ENCODE measurements at regions not wholly inside any gene's neighbourhood (a gene's known extent, or its start where the extent isn't known, plus 50 kb on each side); places are given as distances from the start of the nearest gene placed in this dataset.

DNA sequence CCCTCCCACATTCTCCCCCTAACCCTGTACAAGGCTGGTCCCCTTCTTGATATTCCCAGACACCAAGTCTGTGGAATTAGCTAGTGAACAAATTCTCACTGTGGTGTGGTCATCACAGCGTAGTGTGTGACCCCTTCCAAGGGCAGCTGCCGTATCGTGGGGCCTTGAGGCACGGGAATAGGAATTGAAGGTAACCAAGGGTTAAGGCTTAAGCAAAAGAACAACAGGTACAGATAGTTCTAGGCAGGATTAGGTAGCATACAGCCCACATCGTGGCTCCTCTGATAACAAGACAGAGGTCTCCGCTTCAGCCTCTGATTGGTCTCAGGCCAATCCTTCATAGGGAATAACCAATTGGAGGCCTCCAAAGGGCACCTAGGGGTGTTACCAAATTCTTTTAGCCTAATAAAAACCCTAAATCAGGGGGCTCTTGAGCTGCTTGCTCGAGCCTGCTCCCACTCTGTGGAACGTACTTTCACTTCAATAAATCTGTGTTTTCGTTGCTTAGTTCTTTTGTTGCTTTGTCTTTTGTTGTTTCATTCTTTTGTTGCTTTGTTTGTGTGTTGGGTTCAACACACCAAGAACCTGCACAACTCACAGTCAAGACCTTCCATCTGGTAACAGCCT, 64.7 kb downstream of the GPR6 start:
- whole genome bisulfite sequencing, 4 donors = 80 to 88% (median 83%) methylated on average over 9 of the region's 9 CpGs
- H3K4me3 ChIP-seq = no peak overlapping the region
- no peak for ATAC-seq
- DNase-seq = no peak
- H3K9me3 ChIP-seq = peaks cover 0 to 6% (median 0%) of the 10 kb centered on the region in 12 donors
- intact Hi-C loops (cut with DNase I) = loop anchor here in 5 of 10 donors (5.0 to 10.0 kb wide), 3 partner anchors 350 to 515 kb away; no protein-coding TSS in a partner anchor
- no peak overlapping the region for H3K27ac ChIP-seq
- no peaks in the 10 kb centered on the region for H3K36me3 ChIP-seq
- peaks cover 0 to 10% (median 0%) of the 10 kb centered on the region in 12 donors for H3K4me1 ChIP-seq
- no peaks in the 10 kb centered on the region for H3K27me3 ChIP-seq
- TF ChIP-seq, protein P1, sequence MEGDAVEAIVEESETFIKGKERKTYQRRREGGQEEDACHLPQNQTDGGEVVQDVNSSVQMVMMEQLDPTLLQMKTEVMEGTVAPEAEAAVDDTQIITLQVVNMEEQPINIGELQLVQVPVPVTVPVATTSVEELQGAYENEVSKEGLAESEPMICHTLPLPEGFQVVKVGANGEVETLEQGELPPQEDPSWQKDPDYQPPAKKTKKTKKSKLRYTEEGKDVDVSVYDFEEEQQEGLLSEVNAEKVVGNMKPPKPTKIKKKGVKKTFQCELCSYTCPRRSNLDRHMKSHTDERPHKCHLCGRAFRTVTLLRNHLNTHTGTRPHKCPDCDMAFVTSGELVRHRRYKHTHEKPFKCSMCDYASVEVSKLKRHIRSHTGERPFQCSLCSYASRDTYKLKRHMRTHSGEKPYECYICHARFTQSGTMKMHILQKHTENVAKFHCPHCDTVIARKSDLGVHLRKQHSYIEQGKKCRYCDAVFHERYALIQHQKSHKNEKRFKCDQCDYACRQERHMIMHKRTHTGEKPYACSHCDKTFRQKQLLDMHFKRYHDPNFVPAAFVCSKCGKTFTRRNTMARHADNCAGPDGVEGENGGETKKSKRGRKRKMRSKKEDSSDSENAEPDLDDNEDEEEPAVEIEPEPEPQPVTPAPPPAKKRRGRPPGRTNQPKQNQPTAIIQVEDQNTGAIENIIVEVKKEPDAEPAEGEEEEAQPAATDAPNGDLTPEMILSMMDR (IDR thresholded peaks at IDR 0.05) = no peak
- TF ChIP-seq POLR2A (IDR thresholded peaks at IDR 0.05) = no peak

DNA sequence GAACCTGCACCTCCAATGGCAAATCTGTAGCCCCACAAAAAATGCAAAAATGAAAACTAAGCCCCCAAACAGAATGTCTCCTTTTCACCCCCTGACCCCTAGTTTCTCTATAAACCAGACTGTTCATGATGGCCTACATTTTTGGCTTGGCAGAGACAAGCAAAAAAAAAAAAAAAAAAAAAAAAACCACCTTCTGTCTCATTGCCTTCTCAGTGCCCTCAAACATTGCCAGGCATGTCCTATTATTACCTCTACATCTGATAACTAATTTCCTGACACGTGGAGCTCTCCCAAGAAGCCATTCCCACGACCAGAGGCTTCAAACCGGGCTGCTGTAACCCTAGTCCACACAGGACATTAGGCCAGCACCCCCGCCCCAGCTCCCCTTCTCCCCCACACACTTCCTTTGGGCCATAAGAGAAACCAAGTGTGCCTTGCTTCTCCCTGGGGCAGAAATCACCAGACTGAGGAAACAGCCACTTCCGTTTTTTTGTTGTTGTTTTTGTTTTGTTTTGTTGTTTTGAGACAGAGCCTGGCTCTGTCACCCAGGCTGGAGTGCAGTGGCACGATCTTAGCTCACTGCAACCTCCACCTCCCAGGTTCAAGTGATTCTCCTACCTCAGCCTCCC, 65.4 kb downstream of the GPR6 start:
- H3K36me3 ChIP-seq = no peaks in the 10 kb centered on the region
- peaks cover 0 to 6% (median 0%) of the 10 kb centered on the region in 12 donors for H3K9me3 ChIP-seq
- 36 to 51% (median 45%) methylated on average over 6 of the region's 6 CpGs for WGBS, 4 donors
- H3K27ac ChIP-seq = no peak overlapping the region
- peaks cover 0 to 4% (median 0%) of the 10 kb centered on the region in 9 donors for H3K27me3 ChIP-seq
- peaks cover 0 to 10% (median 0%) of the 10 kb centered on the region in 12 donors for H3K4me1 ChIP-seq
- ATAC-seq (no peak), DNase-seq (no peak)
- no peak overlapping the region for H3K4me3 ChIP-seq
- intact Hi-C loops (cut with DNase I) = loop anchor here in 5 of 10 donors (5.0 to 10.0 kb wide), 3 partner anchors 349 to 516 kb away; no protein-coding TSS in a partner anchor
- TF ChIP-seq, protein P1 (IDR thresholded peaks at IDR 0.05) = no peak
- no peak for TF ChIP-seq POLR2A (IDR thresholded peaks at IDR 0.05)

DNA sequence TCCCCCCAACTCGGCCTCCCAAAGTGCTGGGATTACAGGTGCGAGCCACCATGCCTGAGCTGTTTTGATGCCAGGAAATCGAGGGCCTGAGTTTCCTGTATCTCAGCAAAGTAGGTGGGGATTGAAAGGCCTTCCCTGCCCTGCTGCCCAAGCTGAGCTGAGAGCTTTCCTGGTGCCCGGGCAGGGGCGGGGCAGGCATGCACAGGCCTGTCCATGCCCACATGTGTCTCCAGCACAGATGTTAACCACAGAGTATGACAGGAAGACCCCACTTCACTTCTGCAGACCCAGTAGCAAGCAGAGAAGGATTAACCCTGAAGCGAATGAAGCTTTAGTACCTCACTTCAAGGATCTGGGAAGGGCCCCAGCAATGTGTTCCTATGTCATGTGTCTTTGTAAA, 66.0 kb downstream of the GPR6 start:
- H3K36me3 ChIP-seq = no peaks in the 10 kb centered on the region
- peaks cover 0 to 6% (median 0%) of the 10 kb centered on the region in 12 donors for H3K9me3 ChIP-seq
- whole genome bisulfite sequencing, 4 donors = 69 to 83% (median 75%) methylated on average over 6 of the region's 6 CpGs
- DNase-seq = no peak
- no peak overlapping the region for H3K4me3 ChIP-seq
- TF ChIP-seq, protein P1 (IDR thresholded peaks at IDR 0.05) = no peak
- no peak for TF ChIP-seq POLR2A (IDR thresholded peaks at IDR 0.05)
- H3K27me3 ChIP-seq = peaks cover 0 to 9% (median 0%) of the 10 kb centered on the region in 9 donors
- intact Hi-C loops (cut with DNase I) = loop anchor here in 5 of 10 donors (5.0 to 10.0 kb wide), 3 partner anchors 348 to 517 kb away; no protein-coding TSS in a partner anchor
- no peak overlapping the region for H3K27ac ChIP-seq
- ATAC-seq = no peak
- peaks cover 0 to 8% (median 0%) of the 10 kb centered on the region in 12 donors for H3K4me1 ChIP-seq

DNA sequence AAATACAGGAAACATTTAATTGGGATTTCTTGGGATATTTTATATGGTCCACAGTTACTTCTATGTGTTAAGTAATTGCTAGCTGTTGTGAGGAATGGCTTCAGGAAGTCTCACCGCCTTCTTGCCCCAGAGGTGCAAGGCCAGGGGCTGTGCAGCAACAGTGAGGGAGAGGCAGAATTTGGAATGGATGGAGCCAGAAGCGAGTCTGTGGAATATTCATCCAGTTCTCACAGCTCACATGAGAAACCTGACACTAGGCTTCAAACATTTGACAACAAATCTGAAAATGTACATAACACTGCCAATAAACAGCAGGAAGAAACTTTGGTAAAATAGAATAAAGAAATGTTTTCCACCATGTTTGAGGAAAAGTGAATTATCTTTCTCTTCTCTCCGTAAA, 66.5 kb downstream of the GPR6 start:
- ATAC-seq = no peak
- Histone ChIP-seq H3K27ac (no peak overlapping the region), H3K27me3 (peaks cover 0 to 9% (median 0%) of the 10 kb centered on the region in 9 donors), H3K9me3 (peaks cover 0 to 6% (median 0%) of the 10 kb centered on the region in 12 donors), H3K4me1 (peaks cover 0 to 6% (median 0%) of the 10 kb centered on the region in 12 donors), H3K36me3 (no peaks in the 10 kb centered on the region), H3K4me3 (no peak overlapping the region)
- no peak for DNase-seq
- intact Hi-C loops (cut with DNase I) = loop anchor here in 5 of 10 donors (5.0 to 10.0 kb wide), 3 partner anchors 348 to 517 kb away; no protein-coding TSS in a partner anchor
- 92 to 97% (median 93%) methylated on average over 3 of the region's 3 CpGs for WGBS, 4 donors
- TF ChIP-seq, protein P1 (IDR thresholded peaks at IDR 0.05) = no peak
- TF ChIP-seq POLR2A (IDR thresholded peaks at IDR 0.05) = no peak
